ENCODE measurements at regions not wholly inside any gene's neighbourhood (a gene's known extent, or its start where the extent isn't known, plus 50 kb on each side); places are given as distances from the start of the nearest gene placed in this dataset.

DNA sequence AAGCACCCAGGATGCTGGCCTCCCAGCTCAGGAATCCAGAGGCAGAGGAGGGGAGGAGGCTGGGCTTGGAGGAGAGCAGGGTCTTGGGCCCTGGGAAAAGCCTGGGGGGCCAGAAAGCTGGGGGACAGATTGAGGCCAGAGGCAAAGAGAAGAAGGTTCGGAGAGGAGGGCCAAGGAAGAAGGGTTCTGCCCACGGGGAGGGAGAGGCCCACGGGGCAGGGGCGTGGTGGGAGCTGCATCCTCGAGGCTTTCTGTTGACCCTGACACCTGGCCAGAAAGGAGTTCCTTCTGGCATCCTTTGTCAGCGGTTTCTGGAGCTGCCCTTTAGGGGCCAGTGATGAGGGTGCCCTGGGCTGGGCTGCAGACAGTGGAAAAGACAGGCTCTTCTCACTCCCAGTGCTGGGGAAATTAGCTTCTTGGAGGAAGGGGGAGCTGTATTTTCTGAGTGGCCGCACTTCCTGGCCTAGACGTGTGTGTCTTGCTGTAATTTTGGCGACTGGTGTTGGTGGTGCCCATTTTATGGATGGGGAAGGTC lies 308.7 kb downstream of the SEC14L1 start:
- DNase-seq: no peak

DNA sequence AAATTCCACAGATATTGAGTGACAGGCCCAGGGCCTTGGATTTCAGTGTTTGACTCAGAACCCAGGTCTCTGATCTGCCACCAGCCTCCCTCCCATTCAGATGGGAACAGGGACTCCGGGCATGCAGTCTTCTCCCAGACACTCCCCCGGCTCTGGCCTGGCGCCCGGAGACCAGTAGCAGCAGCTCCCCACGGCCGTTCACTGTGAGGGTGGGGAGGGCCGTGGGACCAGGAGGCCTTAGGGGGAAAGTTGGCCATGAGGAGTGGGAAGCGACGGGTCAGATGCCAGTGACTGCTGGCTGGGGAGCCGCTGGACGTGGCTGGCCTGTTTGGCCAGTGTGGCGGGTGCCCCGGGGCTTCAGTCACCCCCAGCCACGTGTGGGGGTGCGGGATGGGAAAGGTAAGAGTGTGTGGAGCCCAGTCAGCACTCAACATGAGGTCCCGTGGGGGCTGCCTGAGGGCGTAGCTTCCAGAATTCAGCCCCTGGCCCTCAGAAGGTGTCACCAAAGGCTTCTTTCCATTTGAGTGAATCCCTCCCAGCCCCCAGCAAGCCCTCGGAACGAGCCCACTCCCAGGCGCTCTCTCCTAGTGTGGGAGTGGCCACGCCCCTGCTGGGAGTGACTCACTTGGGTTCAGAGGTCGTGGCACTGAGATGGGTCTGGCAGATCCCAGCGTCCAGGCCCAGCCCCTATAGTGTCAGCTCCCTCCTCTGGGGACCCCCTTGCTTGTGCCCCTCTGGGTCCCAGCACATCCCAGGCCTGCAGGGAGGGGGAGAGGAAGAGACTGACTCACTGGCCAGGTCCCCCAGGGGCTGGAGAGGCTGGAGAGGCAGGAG lies 309.4 kb downstream of the SEC14L1 start:
- peak; percentile 51 for DNase-seq

DNA sequence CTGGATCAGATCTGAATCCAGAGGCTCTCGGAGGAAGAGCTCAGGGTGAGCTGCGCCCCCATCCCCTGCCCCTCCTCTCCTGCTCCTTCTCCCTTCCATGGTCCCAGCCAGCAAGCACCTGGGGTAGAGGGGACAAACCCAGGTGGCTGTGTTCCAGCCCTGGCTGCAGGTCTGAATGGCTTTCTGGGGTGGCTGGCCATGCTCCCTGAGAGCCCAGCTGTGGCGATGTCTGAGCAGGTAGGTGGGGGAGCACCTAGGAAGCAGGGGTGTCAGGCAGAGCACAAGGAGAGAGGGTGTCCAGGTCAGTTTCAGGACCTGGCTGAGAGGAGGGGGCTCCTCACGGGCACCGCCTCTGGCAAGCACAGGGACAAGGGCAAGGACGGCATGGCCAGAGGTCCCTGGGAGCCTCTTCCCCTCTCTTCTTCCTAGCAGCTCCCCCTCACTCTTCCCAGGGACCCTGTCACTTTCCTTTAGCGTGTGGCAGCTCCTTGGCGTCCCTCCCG lies 310.0 kb downstream of the SEC14L1 start:
- DNase-seq: no peak

DNA sequence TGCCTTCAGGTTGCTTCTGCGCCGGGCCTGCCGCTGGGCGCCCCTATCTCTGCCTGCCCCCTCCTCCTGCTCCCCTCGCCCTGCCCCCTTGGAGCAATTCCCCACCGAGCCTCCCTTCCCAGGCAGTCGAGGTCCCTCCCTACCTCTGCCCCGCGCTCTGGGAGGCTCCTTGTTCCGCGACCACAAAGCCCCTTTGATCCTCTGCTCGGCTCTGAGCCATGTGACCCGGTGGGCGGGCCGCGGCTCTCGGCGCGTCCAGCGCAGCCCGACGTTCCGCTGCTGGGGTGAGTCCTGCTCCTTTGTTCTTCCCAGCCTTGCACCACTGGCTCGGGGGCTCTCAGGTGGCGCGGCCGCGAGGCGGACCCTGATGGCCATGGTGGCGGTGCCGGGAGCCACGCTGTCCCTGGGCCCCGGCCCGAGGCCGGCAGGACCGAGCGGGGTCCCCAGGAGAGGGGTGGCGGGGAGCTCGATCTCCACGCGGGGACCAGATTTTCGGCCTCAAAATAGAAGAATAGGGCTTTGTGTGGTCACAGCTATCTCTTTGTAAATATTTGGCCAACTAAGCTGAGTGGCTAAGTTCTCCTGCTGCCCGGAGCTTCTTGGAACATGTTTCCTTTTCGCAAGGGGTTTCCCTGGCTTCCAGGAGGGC lies 310.6 kb downstream of the SEC14L1 start:
- peak; percentile 76 for DNase-seq

DNA sequence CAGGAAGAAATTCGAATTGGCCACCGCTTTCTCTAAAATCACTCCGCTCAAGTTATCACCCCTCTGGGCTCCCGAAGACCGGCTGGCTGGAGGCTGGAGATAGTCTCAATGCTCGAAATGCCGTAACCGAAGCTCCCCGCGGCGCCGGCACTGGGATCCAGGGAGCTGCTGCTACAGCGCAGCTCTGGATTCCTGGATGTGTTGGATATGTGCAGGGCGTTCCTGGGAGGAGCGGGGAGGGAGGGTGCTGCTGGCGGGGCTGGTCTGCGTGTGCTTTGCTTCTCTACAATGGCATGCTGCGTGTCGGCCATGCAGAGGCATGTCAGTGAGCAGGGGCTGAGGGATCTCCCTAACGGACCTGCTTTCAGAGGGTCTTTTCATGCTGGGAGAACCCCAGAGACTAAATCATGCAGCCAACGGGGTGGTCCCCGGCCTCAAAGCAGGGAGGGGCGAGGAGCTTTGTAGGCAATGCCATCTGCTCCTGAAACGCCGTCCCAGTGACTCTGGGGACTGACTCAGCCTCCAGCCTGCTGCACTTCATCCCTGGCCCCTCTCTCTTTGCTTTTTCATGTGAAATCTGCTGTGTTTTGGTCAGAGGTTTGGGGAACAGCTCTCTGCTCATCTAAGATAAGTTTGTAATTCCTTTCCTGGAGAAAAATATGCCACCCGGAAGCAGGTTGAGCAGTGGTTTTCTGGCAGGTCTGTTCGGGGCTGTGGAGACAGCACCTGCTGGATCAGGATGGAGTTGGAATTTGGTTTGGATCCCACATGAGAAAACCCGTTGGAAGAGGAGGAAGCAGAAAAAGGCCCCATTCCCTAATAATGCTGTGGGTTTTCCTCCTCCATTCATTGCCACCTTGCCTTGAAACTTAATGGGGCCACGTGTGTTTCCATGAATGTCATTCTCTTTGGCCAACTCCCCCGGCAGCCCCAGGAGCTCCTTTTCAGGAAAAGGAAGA lies 311.4 kb downstream of the SEC14L1 start:
- DNase-seq: peak; percentile 73

DNA sequence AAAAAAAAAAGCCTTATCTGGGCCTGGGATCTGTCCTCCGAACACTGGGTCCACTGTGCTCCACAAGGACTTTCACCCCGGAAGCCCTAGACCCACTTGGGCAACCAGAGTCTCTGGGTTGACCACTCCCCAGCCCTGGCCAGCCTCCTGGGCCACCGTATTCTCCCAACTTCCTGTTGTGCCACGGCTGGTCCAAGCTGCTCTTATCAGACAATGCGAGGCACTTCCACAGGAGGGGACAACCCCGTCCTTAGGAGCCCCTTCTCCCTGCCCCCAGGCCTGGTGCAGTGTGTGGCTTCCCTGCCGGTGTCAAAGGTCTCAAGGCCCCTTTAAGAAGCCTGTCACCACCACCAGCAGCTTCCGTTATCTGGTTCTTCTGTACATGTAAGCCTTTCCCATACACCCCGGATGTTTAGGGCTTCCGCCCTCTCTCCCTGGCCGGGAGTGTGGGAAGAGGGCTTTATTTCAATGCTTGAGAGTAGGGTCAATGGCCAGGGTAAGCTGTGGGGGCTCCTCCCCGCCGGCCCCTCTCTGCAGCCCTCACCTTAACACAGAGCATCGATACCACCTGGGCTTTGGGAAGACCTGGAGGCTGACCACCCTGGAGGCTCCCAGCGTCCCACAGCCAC lies 313.0 kb downstream of the SEC14L1 start:
- DNase-seq: peak; percentile 30

DNA sequence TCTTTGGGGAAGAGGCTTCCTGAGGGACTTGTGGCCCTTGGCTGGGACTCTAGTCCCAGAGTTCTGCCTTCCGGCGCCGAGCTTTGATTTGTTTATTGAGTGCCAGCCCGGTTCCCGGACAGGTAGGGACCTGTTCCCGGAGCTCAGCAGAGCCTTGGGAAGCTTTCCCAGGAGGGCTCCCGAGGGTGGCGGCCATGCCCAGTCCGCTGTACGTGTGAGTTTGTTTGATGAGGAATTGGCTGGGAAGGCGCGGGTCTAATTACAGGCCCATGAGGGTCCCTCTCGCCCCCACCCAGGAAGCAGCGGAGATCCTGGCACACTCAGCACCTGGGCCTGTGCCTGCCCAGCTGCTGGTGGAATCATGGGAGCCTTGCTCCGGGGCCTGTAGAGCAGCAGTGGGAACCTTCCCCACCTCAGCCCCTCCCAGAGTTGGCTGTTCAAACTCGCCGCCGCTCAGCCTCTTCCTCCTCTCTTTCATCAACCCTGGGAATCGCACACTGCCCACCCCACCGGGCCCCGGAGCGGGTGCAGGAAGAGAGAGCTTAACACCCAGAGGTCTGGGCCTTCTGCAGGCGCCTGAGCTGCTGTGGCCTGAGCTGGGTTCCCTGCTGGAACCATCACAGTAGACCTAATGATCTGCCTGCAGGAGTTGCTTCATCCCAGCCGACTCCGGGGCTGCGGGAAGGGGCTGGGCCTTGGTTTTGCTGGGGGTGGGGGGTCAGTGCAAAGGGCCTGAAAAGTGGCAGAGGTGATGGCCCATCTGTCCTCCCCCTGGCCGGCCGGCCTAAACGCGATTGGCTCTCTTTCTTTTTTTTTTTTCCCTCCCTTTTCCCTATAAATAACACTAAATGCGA lies 313.7 kb downstream of the SEC14L1 start:
- DNase-seq: no peak

DNA sequence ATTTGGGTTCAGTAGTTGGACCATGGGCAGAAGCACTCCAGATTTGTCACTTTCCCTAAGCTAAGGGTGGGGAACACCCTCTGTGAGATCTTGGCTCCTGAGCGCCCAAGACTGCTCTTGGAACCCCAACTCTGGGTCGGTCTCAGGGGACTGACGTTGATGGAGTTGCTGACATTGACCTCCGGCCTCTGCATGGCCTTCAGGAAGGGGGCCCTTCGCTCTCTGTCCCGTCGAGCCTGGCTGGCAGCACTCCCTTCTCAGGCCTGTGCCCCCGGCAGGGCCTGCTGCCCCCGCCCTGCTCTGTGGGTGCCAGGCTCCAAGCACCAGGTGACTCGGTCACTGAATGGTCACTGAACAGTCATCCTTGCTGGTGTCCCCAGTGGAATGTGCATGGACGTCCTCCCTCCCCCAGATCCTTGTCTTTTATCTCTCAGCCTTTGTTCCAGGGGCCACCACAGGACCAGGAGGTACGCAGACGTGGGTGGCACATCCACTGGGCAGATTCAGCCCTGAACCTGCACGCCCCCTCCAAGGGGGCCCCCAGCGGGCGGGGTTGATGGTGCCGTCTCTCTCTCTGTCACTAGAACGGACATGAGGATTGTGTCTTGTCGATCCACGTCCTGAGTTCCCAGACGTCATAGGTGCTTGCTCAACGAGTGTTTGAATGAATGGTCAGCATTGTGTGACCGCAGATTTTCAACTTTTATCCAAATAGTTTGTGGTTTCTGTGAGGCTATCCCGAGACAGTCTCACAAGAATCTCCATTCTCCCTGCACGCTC lies 314.5 kb downstream of the SEC14L1 start:
- DNase-seq: no peak

DNA sequence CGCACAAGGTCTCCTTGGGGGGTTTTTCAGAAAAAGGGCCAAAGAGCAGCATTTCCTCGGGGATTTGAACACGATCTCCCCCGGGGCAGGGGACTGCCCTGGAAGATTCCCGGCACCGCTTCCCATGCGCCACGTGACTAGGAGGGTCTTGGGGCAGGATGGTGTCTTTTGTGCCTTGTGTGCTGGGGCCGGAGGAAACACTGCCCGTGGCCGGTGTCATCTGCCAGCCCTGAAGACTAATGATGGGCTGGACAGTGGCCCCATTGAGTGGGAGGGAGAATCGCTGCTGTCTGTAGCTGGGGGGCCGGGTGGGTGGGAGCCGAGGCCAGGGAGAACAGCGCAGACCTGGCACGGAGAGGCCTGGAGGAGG lies 315.1 kb downstream of the SEC14L1 start:
- DNase-seq: no peak

DNA sequence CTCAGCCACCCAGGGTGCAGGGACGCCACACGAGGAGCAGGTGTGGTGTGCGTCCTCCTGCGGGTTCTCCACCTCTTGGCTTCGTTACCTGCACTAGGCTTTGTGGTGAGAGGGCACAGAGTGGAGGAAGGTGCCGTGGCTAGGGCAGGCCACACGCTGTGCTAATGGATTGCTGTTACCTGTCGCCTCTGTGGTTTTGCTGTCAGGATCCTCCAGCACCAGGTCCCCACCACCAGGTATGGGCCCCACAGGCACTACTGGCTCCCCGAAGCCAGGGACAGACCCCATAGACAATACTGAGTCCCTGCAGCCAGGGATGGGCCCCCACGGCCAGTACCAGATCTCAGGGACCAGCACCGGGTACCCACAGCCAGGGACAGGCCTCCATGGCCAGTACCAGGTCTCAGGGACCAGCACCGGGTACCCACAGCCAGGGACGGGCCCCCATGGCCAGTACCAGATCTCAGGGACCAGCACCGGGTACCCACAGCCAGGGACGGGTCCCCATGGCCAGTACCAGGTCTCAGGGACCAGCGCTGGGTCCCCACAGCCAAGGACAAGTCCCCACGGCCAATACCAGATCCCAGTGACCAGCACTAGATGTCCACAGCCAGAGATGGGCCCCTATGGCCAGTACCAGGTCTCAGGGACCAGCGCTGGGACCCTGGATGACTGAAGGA lies 315.6 kb downstream of the SEC14L1 start:
- no peak for DNase-seq

DNA sequence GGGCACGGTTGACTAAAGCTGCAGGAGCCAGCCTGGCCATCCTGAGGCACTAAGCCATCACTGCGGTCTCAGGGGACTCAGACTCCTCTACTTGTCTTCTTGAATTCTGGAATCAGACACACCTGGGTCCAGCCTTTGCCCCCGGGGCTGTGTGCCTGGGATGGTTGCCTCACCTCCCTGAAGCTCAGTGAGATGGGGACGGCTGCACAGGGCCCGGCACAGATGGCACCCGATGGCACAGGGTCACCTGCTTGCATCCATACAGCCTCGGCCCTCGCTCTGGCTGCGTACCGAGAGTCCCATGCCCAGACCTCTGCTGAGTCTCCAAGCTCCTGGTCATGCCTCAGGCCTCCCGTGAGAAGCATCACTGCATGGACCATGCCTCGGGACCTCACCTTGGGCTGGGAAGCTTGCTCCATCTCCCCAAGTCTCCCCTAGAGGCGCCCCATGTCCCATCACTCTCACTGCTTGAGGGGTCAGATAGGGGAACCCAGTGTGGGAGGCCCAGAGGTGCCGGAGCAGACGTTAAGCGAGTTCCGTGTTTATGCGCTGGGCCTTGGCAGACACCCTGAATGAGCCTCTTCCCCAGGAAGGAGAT lies 316.3 kb downstream of the SEC14L1 start:
- DNase-seq: no peak

DNA sequence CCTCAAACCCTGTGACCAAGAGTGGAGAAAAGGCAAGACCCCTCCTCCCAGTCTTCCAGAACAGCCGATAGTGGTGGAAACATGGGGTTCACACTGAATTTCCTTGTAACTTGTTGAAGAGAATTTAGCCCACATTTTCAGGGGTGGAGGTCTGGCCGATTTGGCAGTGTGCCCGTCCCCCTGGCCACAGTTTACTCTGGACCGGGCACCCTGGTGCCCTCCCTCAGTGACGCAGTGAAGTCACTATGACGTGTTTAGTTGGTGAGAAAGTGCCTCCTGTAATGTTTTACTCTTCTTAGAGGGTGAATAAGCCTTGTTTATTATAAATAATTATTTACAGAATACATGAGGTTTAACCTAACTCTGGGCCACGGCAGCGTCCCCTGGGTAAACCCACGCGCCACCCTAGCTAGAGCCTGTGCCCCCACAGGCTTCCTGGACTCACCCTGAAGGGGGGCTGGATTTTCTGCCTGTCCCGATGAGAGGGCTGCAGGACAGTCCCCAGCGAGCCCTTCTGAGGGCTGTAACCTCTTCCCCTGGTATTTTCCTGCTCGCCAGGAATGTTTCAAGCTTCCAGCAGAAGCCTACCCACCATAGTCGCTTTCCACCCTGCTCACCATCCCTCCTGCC lies 316.9 kb downstream of the SEC14L1 start:
- DNase-seq: no peak

DNA sequence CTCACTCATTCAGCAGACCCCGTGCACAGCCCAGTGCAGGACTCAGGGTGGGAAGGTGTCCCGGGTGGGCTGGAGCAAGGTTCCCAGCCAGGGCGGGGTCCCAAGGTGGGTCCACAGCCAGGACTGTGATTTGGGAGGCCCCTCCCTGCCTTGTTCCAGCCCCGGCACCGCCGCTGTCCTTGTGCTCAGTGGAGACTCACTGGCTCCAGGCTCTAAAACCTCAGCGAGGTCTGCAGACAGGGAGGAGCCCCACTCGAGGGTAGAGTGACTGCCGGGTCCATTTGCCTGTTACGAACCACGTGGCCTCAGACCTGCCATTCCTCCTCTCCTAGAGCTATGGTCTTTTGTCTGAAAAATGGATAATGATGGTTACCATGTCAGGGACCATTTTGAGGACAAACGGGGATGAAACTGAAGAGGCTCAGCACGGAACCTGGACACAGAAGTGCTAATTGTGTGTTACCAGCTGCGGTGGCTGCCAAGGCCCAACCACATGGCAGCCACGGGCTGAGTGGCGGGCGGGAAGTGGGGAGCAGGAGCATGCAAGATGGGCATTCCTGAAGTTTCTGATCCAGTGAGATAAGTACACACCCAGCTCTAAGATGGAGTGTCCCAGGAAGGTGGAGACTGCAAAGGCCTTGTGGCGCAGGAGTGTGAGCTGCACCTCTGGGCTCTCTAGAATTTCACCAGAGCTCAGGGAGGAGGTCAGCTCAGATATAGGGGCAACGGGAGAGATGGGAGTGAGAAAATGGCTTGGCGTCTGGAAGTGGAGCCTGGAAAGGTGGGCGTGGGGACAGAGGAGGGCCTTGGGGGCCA lies 317.6 kb downstream of the SEC14L1 start:
- no peak for DNase-seq

DNA sequence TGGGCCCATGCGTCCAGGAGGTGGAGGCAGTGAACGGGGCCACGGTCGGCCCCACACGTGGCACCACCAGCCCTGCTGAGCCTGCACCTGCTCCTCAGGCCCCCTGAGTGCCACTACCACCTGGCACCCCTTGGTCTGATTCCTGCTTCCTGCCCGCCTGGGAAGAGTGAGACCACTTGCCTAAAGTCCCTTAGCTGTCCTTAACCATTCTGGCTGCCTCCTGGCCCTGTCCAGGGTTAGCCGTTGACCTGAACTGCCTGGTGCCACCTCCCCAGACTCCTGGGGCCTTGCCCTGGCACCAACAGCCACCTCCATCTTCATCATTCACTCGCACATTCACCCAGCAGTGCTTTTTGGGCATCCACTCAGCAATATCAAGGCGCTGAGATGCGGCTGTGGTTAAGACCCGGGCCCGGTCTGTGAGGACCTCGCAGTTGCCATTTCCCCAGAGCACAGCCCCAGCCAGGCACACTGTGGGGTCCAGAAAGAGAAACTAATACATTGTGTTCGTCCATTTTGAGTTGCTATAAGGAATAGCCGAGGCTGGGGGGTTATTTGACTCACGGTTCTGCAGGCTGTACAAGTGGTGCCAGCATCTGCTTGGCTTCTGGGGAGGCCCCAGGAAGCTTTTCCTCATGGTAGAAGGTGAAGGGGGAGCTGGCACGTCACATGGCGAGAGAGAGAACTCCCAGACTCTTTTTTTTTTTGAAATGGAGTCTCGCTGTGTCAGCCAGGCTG lies 318.4 kb downstream of the SEC14L1 start:
- DNase-seq: no peak

DNA sequence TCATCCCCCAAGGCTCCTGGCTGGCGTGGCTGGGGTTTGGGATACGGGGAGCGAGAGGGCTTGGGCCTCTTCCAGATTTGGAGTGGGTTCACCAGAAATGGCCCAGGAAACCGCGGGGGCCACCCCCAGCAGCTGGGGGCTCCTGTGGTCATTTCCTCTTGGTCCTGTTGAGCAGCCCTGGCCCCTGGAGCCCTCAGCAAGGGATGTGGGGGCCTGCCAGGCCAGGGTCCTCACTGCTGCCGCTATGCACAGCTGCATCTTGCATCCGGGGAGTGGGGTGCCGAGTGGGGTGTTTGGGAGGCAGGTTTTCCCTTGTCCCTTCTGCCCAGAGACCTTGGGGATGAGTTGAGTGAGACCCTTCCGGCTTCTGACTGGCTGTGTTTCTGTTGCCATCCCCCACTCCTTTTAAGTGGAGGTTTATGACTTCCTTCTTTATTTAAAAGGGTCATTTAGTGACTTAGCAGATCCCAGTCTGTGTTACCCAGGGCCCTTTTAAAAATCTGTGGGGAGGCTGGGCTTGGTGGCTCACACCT lies 319.8 kb downstream of the SEC14L1 start:
- no peak for DNase-seq

DNA sequence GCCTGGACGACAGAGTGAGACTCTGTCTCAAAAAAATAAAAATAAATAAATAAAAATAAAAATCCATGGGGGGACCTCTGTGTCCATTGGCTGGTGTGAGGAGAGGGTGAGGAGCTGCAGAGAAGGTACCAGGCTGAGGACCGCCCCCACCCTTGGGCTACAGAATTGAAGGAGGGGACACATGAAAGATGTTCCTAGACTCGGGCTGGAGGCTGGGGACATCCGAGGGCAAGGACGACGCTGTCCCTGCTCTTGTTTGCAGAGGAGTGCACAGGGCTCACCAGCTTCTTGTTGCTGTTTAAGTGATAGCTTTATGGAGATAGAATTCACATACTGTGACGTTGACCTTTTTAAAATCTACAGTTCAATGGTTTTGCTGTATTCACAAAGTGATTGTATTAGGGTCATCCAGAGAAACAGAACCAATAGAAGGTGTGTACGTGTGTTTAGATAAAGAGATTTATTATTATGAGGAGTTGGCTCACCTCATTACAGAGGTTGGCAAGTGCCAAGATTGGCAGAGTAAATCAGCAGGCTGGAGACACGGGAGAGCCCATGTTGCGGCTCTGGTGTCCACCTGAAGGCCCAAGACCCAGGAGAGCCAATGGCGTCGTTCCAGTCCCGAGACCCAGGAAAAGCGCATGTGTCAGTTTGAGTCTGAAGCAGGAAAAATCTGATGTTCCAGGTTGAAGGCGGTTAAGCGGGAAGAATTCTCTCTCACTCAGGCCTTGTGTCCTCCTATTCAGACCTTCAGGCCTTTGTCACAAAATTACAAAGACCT lies 320.7 kb downstream of the SEC14L1 start:
- no peak for DNase-seq
